ENCODE measurements at regions not wholly inside any gene's neighbourhood (a gene's known extent, or its start where the extent isn't known, plus 50 kb on each side); places are given as distances from the start of the nearest gene placed in this dataset.

DNA sequence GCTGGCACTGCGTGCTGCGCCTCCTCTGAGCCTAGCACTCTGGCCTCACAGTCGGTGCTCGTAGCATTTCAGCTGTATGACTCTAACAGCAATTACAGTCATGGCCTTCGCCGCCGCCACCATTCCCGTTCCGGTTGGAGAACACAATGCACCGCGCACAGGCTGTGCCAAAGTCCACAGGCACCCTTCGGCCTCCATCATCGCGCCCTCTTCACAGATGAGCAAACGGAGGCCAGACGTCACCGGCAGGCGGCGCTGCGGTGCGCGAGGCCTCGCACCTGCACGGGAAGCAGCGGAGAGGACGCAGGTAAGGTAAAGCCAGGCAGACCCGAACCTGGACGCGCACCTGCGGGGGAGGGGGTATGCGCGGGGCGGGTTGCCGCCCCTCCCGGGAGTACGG is 128.9 kb downstream of the BARX1 start (continued):
- TF ChIP-seq NCOA6 (IDR thresholded peaks at IDR 0.05) (no peak), CHD1 (IDR thresholded peaks at IDR 0.05; ENCODE audit: low read length) (no peak), HDGF (IDR thresholded peaks at IDR 0.05) (no peak), NFRKB (IDR thresholded peaks at IDR 0.05; ENCODE audit: low read depth) (no peak), PYGO2 (tag; IDR thresholded peaks at IDR 0.05) (no peak), GTF2E2 (tag; IDR thresholded peaks at IDR 0.05) (no peak), BCOR (IDR thresholded peaks at IDR 0.05) (peak; percentile 66), SOX6 (IDR thresholded peaks at IDR 0.05) (no peak), ZEB2 (IDR thresholded peaks at IDR 0.05) (no peak), MAZ (CRISPR knock-in tag; conservative IDR thresholded peaks at IDR 0.05 in 1 of 2, IDR thresholded peaks at IDR 0.05 in 1 of 2) (no peak), RCOR1 (IDR thresholded peaks at IDR 0.05; ENCODE audit: borderline replicate concordance in 1 of 2, low read depth in 2 of 2, low read length in 2 of 2) (0 out of 4 replicates have a peak, but pooled peaks of 1 of the 2 experiments have one; percentile 38), ZNF143 (CRISPR knock-in tag; IDR thresholded peaks at IDR 0.05) (no peak), RBM25 (IDR thresholded peaks at IDR 0.05; ENCODE audit: low read depth, low read length, severe bottlenecking) (peak; percentile 57), KLF10 (CRISPR knock-in tag; IDR thresholded peaks at IDR 0.05) (no peak), ARHGAP35 (IDR thresholded peaks at IDR 0.05; ENCODE audit: partially characterized antibody) (no peak), PHF21A (IDR thresholded peaks at IDR 0.05; ENCODE audit: borderline replicate concordance, low read depth) (no peak)
- TF ChIP-seq, protein P1, sequence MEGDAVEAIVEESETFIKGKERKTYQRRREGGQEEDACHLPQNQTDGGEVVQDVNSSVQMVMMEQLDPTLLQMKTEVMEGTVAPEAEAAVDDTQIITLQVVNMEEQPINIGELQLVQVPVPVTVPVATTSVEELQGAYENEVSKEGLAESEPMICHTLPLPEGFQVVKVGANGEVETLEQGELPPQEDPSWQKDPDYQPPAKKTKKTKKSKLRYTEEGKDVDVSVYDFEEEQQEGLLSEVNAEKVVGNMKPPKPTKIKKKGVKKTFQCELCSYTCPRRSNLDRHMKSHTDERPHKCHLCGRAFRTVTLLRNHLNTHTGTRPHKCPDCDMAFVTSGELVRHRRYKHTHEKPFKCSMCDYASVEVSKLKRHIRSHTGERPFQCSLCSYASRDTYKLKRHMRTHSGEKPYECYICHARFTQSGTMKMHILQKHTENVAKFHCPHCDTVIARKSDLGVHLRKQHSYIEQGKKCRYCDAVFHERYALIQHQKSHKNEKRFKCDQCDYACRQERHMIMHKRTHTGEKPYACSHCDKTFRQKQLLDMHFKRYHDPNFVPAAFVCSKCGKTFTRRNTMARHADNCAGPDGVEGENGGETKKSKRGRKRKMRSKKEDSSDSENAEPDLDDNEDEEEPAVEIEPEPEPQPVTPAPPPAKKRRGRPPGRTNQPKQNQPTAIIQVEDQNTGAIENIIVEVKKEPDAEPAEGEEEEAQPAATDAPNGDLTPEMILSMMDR (IDR thresholded peaks at IDR 0.05 in 2 of 3, conservative IDR thresholded peaks at IDR 0.05 in 1 of 3; ENCODE audit: insufficient read depth in 2 of 3, low read depth in 1 of 3, low read length in 3 of 3), result peak; percentile 21 to 25 (median 24); a peak in 2 of 6 replicates
